AG04449 (cell line): ENCODE measurements at regions not wholly inside any gene's neighbourhood (a gene's known extent, or its start where the extent isn't known, plus 50 kb on each side); places are given as distances from the start of the nearest gene placed in this dataset.

Experiments used
- CTCF ChIA-PET: fragments of 350-600 bp; formaldehyde crosslinking; extraction: SDS; loops from one replicate; lab custom pipeline; 2021; ENCODE audit warnings: antibody characterized with exemption; lab: Yijun Ruan, JAX
- POLR2A ChIA-PET: fragments of 400-600, 350-600 bp; formaldehyde crosslinking; extraction: SDS; loops from one replicate; lab custom pipeline; 2020; ENCODE audit warnings: antibody characterized with exemption, inconsistent platforms; lab: Yijun Ruan, JAX
- DNase-seq: peaks from one replicate; pipeline ENCODE4 v3.0.0-alpha.2; 2010; ENCODE audit warnings: low read depth, low spot score
- H3K4me3 ChIP-seq: 2 replicates; pipeline ENCODE4 v1.5.1; 2011; ENCODE audit warnings: low read depth, mild to moderate bottlenecking, control low read depth, low read length
- TF ChIP-seq, protein P1 (sequence below): IDR thresholded peaks from one replicate; pipeline ENCODE4 v1.5.1; 2011; ENCODE audit warnings: mild to moderate bottlenecking, moderate library complexity, low read length, control low read depth, inconsistent platforms; ENCODE audit not compliant: insufficient read depth; ENCODE audit errors: missing control alignments

DNA sequence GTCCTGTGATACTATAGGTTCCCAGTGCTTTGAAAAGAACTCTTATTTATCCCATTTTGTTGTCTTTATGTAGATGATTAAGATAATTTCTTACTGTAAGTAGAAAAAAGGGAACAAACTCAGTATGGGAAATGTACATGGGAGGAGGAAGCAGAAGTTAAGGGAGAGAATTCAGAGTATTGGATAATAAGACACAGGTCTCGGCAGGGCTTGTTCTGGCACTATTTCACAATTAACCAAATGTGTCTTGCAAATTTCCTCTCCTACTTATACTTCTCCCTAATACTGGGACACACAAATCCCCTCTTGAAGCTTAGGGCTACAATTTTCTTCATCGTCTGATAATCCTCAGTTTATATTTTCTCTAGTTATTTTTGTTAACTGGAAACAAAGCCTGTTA, 744.0 kb downstream of the ADCYAP1 start:
- CTCF ChIA-PET: no interaction called here

GRCh38 chr18:1652018-1652417, 747.3 kb downstream of the ADCYAP1 start:
- no peak overlapping the region for H3K4me3 ChIP-seq
- CTCF ChIA-PET: no interaction called here
- TF ChIP-seq, protein P1, sequence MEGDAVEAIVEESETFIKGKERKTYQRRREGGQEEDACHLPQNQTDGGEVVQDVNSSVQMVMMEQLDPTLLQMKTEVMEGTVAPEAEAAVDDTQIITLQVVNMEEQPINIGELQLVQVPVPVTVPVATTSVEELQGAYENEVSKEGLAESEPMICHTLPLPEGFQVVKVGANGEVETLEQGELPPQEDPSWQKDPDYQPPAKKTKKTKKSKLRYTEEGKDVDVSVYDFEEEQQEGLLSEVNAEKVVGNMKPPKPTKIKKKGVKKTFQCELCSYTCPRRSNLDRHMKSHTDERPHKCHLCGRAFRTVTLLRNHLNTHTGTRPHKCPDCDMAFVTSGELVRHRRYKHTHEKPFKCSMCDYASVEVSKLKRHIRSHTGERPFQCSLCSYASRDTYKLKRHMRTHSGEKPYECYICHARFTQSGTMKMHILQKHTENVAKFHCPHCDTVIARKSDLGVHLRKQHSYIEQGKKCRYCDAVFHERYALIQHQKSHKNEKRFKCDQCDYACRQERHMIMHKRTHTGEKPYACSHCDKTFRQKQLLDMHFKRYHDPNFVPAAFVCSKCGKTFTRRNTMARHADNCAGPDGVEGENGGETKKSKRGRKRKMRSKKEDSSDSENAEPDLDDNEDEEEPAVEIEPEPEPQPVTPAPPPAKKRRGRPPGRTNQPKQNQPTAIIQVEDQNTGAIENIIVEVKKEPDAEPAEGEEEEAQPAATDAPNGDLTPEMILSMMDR: no peak
- no peak for DNase-seq
- POLR2A ChIA-PET: no interaction called here

More for the DNA sequence above, 744.0 kb downstream of the ADCYAP1 start:
- DNase-seq: no peak
- POLR2A ChIA-PET: no interaction called here
- TF ChIP-seq, protein P1: no peak
- no peak overlapping the region for H3K4me3 ChIP-seq

- H3K4me3 ChIP-seq: no peak overlapping the region
- TF ChIP-seq, protein P1: no peak
- ChIA-PET POLR2A (no interaction called here), CTCF (no interaction called here)
- no peak for DNase-seq
Measured at GRCh38 chr18:1653873-1654272, 749.2 kb downstream of the ADCYAP1 start.

DNA sequence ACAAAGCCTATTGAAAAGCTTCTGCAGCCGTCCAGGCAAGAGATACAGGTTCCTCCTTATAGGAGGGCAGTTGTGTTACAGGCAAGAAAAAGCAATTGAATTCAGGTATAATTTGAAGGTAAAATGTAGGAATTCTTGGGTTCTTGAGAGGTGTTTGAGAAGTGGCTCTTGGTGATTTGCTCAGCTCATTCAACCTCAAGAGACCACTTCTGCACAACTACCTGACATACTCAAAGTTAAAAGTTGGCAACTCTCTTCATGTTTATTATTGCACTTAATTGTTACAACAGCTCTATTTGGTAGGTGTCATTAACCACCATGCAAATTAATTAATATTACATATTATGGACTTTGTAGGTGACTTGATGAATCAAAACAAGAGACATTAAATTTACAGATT, 753.2 kb downstream of the ADCYAP1 start:
- DNase-seq: no peak
- H3K4me3 ChIP-seq: no peak overlapping the region
- ChIA-PET POLR2A (no interaction called here), CTCF (no interaction called here)
- TF ChIP-seq, protein P1: no peak

- ChIA-PET POLR2A (no interaction called here), CTCF (no interaction called here)
- TF ChIP-seq, protein P1: no peak
- no peak for DNase-seq
- H3K4me3 ChIP-seq: no peak overlapping the region
Measured at GRCh38 chr18:1658908-1659566, 754.4 kb downstream of the ADCYAP1 start.

- no peak overlapping the region for H3K4me3 ChIP-seq
- TF ChIP-seq, protein P1: peak; percentile 21
- no peak for DNase-seq
- POLR2A ChIA-PET: no interaction called here
- CTCF ChIA-PET: no interaction called here
Measured at GRCh38 chr18:1663879-1664705, 759.4 kb downstream of the ADCYAP1 start.
